OCI-LY1 (cell line): ENCODE measurements at regions not wholly inside any gene's neighbourhood (a gene's known extent, or its start where the extent isn't known, plus 50 kb on each side); places are given as distances from the start of the nearest gene placed in this dataset.

ENCODE experiments used
- EZH2 ChIP-seq: fragments of 200-600 bp; sonication (generic), shearing (Covaris generic); IDR thresholded peaks from 2 replicates; pipeline ENCODE4 v1.8.0; 2017; ENCODE audit warnings: borderline replicate concordance, mixed run types, mild to moderate bottlenecking, antibody characterized with exemption, low read length, moderate library complexity, mixed read lengths
- TF ChIP-seq, protein P1 (sequence below): fragments of 200-600 bp; sonication (generic), shearing (Covaris generic); IDR thresholded peaks from 2 replicates; pipeline ENCODE4 v1.5.1; 2017; ENCODE audit warnings: mild to moderate bottlenecking, antibody characterized with exemption, low read length, moderate library complexity, mixed read lengths

DNA sequence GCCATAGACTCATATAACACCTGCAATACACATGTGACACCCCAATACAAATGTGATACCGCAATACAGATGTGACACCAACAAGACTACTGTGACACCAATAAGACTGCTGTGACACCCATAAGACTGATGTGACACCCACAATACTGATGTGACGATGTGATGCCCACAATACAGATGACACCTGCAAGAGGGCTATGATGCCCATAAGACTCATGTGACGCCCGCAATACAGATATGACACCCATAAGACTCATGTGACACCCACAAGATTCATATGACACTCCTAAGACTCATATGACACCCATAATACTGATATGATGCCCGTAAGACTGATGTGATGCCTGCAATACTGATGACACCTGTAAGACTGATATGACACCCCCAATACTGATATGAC is 113.0 kb downstream of the MRPL57 start:
- TF ChIP-seq, protein P1, sequence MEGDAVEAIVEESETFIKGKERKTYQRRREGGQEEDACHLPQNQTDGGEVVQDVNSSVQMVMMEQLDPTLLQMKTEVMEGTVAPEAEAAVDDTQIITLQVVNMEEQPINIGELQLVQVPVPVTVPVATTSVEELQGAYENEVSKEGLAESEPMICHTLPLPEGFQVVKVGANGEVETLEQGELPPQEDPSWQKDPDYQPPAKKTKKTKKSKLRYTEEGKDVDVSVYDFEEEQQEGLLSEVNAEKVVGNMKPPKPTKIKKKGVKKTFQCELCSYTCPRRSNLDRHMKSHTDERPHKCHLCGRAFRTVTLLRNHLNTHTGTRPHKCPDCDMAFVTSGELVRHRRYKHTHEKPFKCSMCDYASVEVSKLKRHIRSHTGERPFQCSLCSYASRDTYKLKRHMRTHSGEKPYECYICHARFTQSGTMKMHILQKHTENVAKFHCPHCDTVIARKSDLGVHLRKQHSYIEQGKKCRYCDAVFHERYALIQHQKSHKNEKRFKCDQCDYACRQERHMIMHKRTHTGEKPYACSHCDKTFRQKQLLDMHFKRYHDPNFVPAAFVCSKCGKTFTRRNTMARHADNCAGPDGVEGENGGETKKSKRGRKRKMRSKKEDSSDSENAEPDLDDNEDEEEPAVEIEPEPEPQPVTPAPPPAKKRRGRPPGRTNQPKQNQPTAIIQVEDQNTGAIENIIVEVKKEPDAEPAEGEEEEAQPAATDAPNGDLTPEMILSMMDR, result no peak
- no peak for TF ChIP-seq EZH2
